ENCODE measurements at regions not wholly inside any gene's neighbourhood (a gene's known extent, or its start where the extent isn't known, plus 50 kb on each side); places are given as distances from the start of the nearest gene placed in this dataset.

DNA sequence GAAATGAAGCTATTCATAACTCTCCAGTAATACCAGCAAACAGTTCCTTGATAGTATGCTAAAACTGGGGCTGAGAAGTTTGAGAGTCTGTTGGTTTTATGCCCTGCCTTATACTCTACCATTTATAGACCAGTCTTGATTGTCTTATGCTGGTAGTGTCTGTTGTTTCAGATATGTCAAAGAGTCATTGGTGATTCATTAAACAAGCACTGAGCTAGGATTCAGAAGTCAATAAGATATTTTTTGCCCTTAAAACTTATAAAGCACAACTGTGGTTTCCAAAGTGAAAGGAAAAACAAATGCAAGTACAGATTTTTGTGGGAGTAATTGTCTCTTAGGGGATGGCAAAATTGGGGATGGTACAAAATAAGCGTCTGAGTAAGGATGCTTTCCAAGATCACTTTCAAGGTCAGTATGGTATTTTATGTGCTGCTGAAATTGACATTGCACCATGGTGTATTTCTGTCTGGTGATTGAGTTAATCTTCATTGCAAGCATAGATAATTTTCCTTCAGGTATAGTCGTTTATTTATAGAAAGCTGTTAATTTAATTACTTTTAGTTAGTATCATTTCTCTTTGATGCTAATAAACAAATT, 289.5 kb upstream of the E2F7 start:
- 71 to 90% methylated on average over 1 of the region's 2 CpGs for WGBS, 2 experiments (ENCODE audit: insufficient coverage in 1 of 2, insufficient read length in 1 of 2)
- TF ChIP-seq, protein P1, sequence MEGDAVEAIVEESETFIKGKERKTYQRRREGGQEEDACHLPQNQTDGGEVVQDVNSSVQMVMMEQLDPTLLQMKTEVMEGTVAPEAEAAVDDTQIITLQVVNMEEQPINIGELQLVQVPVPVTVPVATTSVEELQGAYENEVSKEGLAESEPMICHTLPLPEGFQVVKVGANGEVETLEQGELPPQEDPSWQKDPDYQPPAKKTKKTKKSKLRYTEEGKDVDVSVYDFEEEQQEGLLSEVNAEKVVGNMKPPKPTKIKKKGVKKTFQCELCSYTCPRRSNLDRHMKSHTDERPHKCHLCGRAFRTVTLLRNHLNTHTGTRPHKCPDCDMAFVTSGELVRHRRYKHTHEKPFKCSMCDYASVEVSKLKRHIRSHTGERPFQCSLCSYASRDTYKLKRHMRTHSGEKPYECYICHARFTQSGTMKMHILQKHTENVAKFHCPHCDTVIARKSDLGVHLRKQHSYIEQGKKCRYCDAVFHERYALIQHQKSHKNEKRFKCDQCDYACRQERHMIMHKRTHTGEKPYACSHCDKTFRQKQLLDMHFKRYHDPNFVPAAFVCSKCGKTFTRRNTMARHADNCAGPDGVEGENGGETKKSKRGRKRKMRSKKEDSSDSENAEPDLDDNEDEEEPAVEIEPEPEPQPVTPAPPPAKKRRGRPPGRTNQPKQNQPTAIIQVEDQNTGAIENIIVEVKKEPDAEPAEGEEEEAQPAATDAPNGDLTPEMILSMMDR (conservative IDR thresholded peaks at IDR 0.05): no peak
- Histone ChIP-seq H3K9ac (ENCODE audit: extremely low read depth, low read length, poor library complexity, severe bottlenecking) (no peak overlapping the region), H3K4me1 (ENCODE audit: control insufficient read depth, insufficient read depth, low read length) (peaks cover 6% of the 10 kb centered on the region), H3K4me3 (ENCODE audit: low read length) (no peak overlapping the region), H3K9me3 (ENCODE audit: control insufficient read depth, low read length) (no peaks in the 10 kb centered on the region), H3K27me3 (ENCODE audit: control insufficient read depth, insufficient read depth, low read length, poor library complexity, severe bottlenecking) (peaks cover 13% of the 10 kb centered on the region), H3K36me3 (ENCODE audit: control insufficient read depth, insufficient read depth, low read length) (no peaks in the 10 kb centered on the region), H3K27ac (ENCODE audit: low read depth, low read length) (no peak overlapping the region)
- no peak overlapping the region for H3K27ac Mint-ChIP-seq
- peaks cover 3% of the 10 kb centered on the region for H3K4me1 Mint-ChIP-seq
- H3K36me3 Mint-ChIP-seq (ENCODE audit: low read depth): no peaks in the 10 kb centered on the region
- no peaks in the 10 kb centered on the region for H3K9me3 Mint-ChIP-seq
- no peak for DNase-seq
- no peak overlapping the region for H3K4me3 Mint-ChIP-seq
- no peaks in the 10 kb centered on the region for H3K27me3 Mint-ChIP-seq (ENCODE audit: insufficient read depth)

DNA sequence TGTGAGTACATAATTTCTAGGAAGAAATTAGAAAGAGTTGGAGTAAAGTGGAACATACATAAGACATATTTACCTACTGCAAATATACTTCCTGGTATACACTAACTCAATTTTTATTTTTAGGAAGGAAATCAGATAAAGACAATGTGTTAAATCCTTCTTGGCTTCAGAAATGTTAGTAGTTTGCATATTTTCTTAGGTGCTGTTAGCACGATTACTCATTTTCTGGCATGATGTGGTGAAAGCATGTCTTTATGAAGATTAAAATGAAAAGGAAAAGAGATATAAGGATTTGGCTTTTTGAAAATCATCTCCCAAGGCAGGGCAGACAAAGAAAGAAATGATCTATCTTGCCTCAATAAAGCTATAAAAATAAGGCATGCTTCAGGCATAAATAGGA, 287.6 kb upstream of the E2F7 start:
- Histone ChIP-seq H3K4me3 (ENCODE audit: low read length) (no peak overlapping the region), H3K4me1 (ENCODE audit: control insufficient read depth, insufficient read depth, low read length) (peaks cover 6% of the 10 kb centered on the region), H3K9me3 (ENCODE audit: control insufficient read depth, low read length) (no peaks in the 10 kb centered on the region), H3K27ac (ENCODE audit: low read depth, low read length) (no peak overlapping the region), H3K9ac (ENCODE audit: extremely low read depth, low read length, poor library complexity, severe bottlenecking) (no peak overlapping the region), H3K36me3 (ENCODE audit: control insufficient read depth, insufficient read depth, low read length) (no peaks in the 10 kb centered on the region), H3K27me3 (ENCODE audit: control insufficient read depth, insufficient read depth, low read length, poor library complexity, severe bottlenecking) (peaks cover 7% of the 10 kb centered on the region)
- no peaks in the 10 kb centered on the region for H3K36me3 Mint-ChIP-seq (ENCODE audit: low read depth)
- H3K4me3 Mint-ChIP-seq: no peak overlapping the region
- WGBS, 2 experiments (ENCODE audit: insufficient coverage in 1 of 2, insufficient read length in 1 of 2): 80 to 83% methylated on average over 1 of the region's 1 CpG
- H3K4me1 Mint-ChIP-seq: no peaks in the 10 kb centered on the region
- no peak overlapping the region for H3K27ac Mint-ChIP-seq
- TF ChIP-seq, protein P1 (conservative IDR thresholded peaks at IDR 0.05): no peak
- H3K27me3 Mint-ChIP-seq (ENCODE audit: insufficient read depth): no peaks in the 10 kb centered on the region
- DNase-seq: no peak
- H3K9me3 Mint-ChIP-seq: no peaks in the 10 kb centered on the region

DNA sequence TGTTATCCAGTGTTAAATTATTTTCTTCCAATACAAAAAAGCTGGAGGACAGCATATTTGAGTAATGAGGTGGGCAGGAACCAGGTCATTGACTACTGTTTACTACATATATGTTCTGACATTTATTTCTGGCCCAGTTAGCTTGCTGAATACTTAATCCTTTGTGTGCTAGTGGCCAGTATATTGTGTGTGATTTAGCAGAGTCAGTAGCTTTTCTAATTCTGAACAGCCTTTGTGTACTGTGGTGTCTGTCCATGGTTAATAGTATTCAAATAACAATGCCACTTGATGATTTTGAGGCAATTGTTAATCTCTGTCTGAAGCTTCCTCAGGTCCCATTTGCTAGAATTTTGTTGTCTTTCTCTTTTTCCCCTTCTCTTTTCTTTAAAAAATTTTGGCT, 286.5 kb upstream of the E2F7 start:
- no peaks in the 10 kb centered on the region for H3K9me3 Mint-ChIP-seq
- no peak overlapping the region for H3K27ac Mint-ChIP-seq
- H3K27me3 Mint-ChIP-seq (ENCODE audit: insufficient read depth): no peaks in the 10 kb centered on the region

More for the DNA sequence above, 286.5 kb upstream of the E2F7 start:
- Histone ChIP-seq H3K27me3 (ENCODE audit: control insufficient read depth, insufficient read depth, low read length, poor library complexity, severe bottlenecking) (peaks cover 7% of the 10 kb centered on the region), H3K9me3 (ENCODE audit: control insufficient read depth, low read length) (no peaks in the 10 kb centered on the region), H3K27ac (ENCODE audit: low read depth, low read length) (no peak overlapping the region), H3K4me1 (ENCODE audit: control insufficient read depth, insufficient read depth, low read length) (peaks cover 6% of the 10 kb centered on the region), H3K4me3 (ENCODE audit: low read length) (no peak overlapping the region), H3K36me3 (ENCODE audit: control insufficient read depth, insufficient read depth, low read length) (no peaks in the 10 kb centered on the region), H3K9ac (ENCODE audit: extremely low read depth, low read length, poor library complexity, severe bottlenecking) (no peak overlapping the region)
- no peak for DNase-seq
- no peaks in the 10 kb centered on the region for H3K36me3 Mint-ChIP-seq (ENCODE audit: low read depth)
- no peaks in the 10 kb centered on the region for H3K4me1 Mint-ChIP-seq
- H3K4me3 Mint-ChIP-seq: no peak overlapping the region
- TF ChIP-seq, protein P1 (conservative IDR thresholded peaks at IDR 0.05): no peak
